Smooth muscle cell (in vitro differentiated cells): ENCODE measurements at regions not wholly inside any gene's neighbourhood (a gene's known extent, or its start where the extent isn't known, plus 50 kb on each side); places are given as distances from the start of the nearest gene placed in this dataset.
A peak's percentile ranks its signal among the peaks of the same experiment; 100 is the strongest.

Experiments
- DNase-seq: peaks from one replicate; lab custom pipeline; 2025; ENCODE audit not compliant: unreplicated experiment; lab: John Stamatoyannopoulos, UW
- H2AFZ ChIP-seq: fragments of 200-600 bp; sonication (generic); 2 replicates; pipeline ENCODE4 v1.6.0; 2016; ENCODE audit warnings: antibody characterized with exemption, low read depth, mild to moderate bottlenecking
- H3F3A ChIP-seq: fragments of 200-600 bp; sonication (generic); 2 replicates; pipeline ENCODE4 v1.6.0; 2017; ENCODE audit warnings: antibody characterized with exemption, low read depth
- H3K27ac ChIP-seq: fragments of 200-600 bp; sonication (generic); 2 replicates; pipeline ENCODE4 v1.5.1; 2016; ENCODE audit warnings: low read depth, mild to moderate bottlenecking
- H3K27me3 ChIP-seq: fragments of 200-600 bp; sonication (generic); 2 replicates; pipeline ENCODE4 v1.6.1; 2016; ENCODE audit warnings: low read depth, mild to moderate bottlenecking
- H3K36me3 ChIP-seq: fragments of 200-600 bp; sonication (generic); 2 replicates; pipeline ENCODE4 v1.5.1; 2016; ENCODE audit warnings: low read depth
- H3K4me1 ChIP-seq: fragments of 200-600 bp; sonication (generic); 2 replicates; pipeline ENCODE4 v1.5.1; 2016; ENCODE audit warnings: low read depth
- H3K4me2 ChIP-seq: fragments of 200-600 bp; sonication (generic); 2 replicates; pipeline ENCODE4 v1.6.0; 2016; ENCODE audit warnings: mild to moderate bottlenecking
- H3K4me3 ChIP-seq: fragments of 200-600 bp; sonication (generic); 2 replicates; pipeline ENCODE4 v1.5.1; 2016; ENCODE audit warnings: mild to moderate bottlenecking
- H3K79me2 ChIP-seq: fragments of 200-600 bp; sonication (generic); 2 replicates; pipeline ENCODE4 v1.6.0; 2016; ENCODE audit warnings: low read depth, mild to moderate bottlenecking
- H3K9ac ChIP-seq: fragments of 200-600 bp; sonication (generic); 2 replicates; pipeline ENCODE4 v1.6.0; 2016; ENCODE audit warnings: low read depth
- H3K9me3 ChIP-seq: fragments of 200-600 bp; sonication (generic); replicated peaks from 2 replicates; pipeline ENCODE4 v1.5.1; 2016; ENCODE audit warnings: low read depth
- H4K20me1 ChIP-seq: fragments of 200-600 bp; sonication (generic); 2 replicates; pipeline ENCODE4 v1.6.0; 2016; ENCODE audit warnings: low read depth
- WGBS: methylation state at CpG from one replicate; pipeline ENCODE4 v1.1.7; 2016; ENCODE audit warnings: low lambda C conversion rate; 5-methylcytosine and 5-hydroxymethylcytosine counted together
- TF ChIP-seq, protein P1 (sequence below): fragments of 200-600 bp; sonication (generic); IDR thresholded peaks from 2 replicates; pipeline ENCODE4 v1.5.1; 2017; ENCODE audit warnings: borderline replicate concordance, mild to moderate bottlenecking, antibody characterized with exemption; ENCODE audit not compliant: insufficient read depth, poor library complexity, severe bottlenecking

- 54% methylated on average over 2 of the region's 2 CpGs for WGBS
- Histone ChIP-seq H3K9ac (no peak overlapping the region), H3K4me1 (no peaks in the 10 kb centered on the region), H3K36me3 (no peaks in the 10 kb centered on the region), H3K27ac (no peak overlapping the region), H3K9me3 (no peaks in the 10 kb centered on the region), H3K79me2 (no peaks in the 10 kb centered on the region), H3K4me2 (no peak overlapping the region), H3K27me3 (no peaks in the 10 kb centered on the region), H4K20me1 (no peaks in the 10 kb centered on the region), H3K4me3 (no peak overlapping the region), H2AFZ (peak overlapping the region; percentile 1), H3F3A (no peaks in the 10 kb centered on the region)
- TF ChIP-seq, protein P1, sequence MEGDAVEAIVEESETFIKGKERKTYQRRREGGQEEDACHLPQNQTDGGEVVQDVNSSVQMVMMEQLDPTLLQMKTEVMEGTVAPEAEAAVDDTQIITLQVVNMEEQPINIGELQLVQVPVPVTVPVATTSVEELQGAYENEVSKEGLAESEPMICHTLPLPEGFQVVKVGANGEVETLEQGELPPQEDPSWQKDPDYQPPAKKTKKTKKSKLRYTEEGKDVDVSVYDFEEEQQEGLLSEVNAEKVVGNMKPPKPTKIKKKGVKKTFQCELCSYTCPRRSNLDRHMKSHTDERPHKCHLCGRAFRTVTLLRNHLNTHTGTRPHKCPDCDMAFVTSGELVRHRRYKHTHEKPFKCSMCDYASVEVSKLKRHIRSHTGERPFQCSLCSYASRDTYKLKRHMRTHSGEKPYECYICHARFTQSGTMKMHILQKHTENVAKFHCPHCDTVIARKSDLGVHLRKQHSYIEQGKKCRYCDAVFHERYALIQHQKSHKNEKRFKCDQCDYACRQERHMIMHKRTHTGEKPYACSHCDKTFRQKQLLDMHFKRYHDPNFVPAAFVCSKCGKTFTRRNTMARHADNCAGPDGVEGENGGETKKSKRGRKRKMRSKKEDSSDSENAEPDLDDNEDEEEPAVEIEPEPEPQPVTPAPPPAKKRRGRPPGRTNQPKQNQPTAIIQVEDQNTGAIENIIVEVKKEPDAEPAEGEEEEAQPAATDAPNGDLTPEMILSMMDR: no peak
- no peak for DNase-seq
Measured at GRCh38 chr4:34196375-34196774, 2047.9 kb downstream of the ARAP2 start.

GRCh38 chr4:34198966-34199365 is 2045.3 kb downstream of the ARAP2 start:
- no peaks in the 10 kb centered on the region for H3K36me3 ChIP-seq
- WGBS: 78% methylated on average over 1 of the region's 1 CpG
- H3K9me3 ChIP-seq: no peaks in the 10 kb centered on the region
- no peak overlapping the region for H2AFZ ChIP-seq
- no peak overlapping the region for H3K4me3 ChIP-seq
- DNase-seq: no peak
- H3K4me2 ChIP-seq: no peak overlapping the region
- no peaks in the 10 kb centered on the region for H3F3A ChIP-seq
- H3K4me1 ChIP-seq: no peaks in the 10 kb centered on the region
- no peak overlapping the region for H3K9ac ChIP-seq
- TF ChIP-seq, protein P1: no peak
- no peaks in the 10 kb centered on the region for H4K20me1 ChIP-seq
- H3K27ac ChIP-seq: no peak overlapping the region
- no peaks in the 10 kb centered on the region for H3K27me3 ChIP-seq
- no peaks in the 10 kb centered on the region for H3K79me2 ChIP-seq

GRCh38 chr4:34200535-34200934 is 2043.8 kb downstream of the ARAP2 start:
- TF ChIP-seq, protein P1: no peak
- Histone ChIP-seq H3K27me3 (no peaks in the 10 kb centered on the region), H3K79me2 (no peaks in the 10 kb centered on the region), H3K9me3 (no peaks in the 10 kb centered on the region), H3K4me1 (no peaks in the 10 kb centered on the region), H3K9ac (no peak overlapping the region), H3K4me3 (no peak overlapping the region), H3K4me2 (no peak overlapping the region), H3K27ac (no peak overlapping the region), H2AFZ (no peak overlapping the region), H4K20me1 (no peaks in the 10 kb centered on the region), H3K36me3 (no peaks in the 10 kb centered on the region), H3F3A (no peaks in the 10 kb centered on the region)
- 98% methylated on average over 2 of the region's 2 CpGs for WGBS
- no peak for DNase-seq

DNA sequence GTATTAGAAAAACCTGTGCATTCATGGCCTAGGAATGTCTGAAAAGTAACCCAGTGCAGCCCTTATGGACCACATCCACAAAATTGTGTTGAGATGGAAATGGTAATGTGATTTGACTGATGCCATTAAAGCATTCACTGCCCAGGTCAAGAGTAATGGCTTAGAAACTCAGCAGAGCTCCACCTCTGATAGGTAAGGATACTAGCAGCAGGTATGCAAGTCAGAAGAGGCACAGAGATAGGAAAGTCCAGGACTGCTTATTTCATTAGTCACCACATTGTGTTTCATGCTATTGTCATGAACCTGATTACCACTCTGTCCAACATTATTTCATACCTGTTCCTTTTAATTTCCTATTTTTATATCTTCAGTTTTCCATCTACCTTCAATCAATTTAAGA is 2042.2 kb downstream of the ARAP2 start:
- no peaks in the 10 kb centered on the region for H3K79me2 ChIP-seq
- TF ChIP-seq, protein P1: no peak
- H3K4me1 ChIP-seq: no peaks in the 10 kb centered on the region
- no peaks in the 10 kb centered on the region for H4K20me1 ChIP-seq
- no peak overlapping the region for H2AFZ ChIP-seq
- no peaks in the 10 kb centered on the region for H3K27me3 ChIP-seq
- H3K9me3 ChIP-seq: no peaks in the 10 kb centered on the region
- H3K36me3 ChIP-seq: no peaks in the 10 kb centered on the region
- H3K27ac ChIP-seq: no peak overlapping the region
- H3K9ac ChIP-seq: no peak overlapping the region
- H3F3A ChIP-seq: no peaks in the 10 kb centered on the region
- no peak for DNase-seq
- H3K4me3 ChIP-seq: no peak overlapping the region
- H3K4me2 ChIP-seq: no peak overlapping the region
